ENCODE measurements at regions not wholly inside any gene's neighbourhood (a gene's known extent, or its start where the extent isn't known, plus 50 kb on each side); places are given as distances from the start of the nearest gene placed in this dataset.

GRCh38 chr2:71922091-71922490, 225.6 kb downstream of the CYP26B1 start:
- TF ChIP-seq CTCF (IDR thresholded peaks at IDR 0.05) (no peak), POLR2A (IDR thresholded peaks at IDR 0.05) (no peak), POLR2AphosphoS5 (IDR thresholded peaks at IDR 0.05) (no peak), EP300 (IDR thresholded peaks at IDR 0.05) (no peak)
